HL-60 (cell line): ENCODE measurements at regions not wholly inside any gene's neighbourhood (a gene's known extent, or its start where the extent isn't known, plus 50 kb on each side); places are given as distances from the start of the nearest gene placed in this dataset.

ENCODE experiments used
- DNase-seq, 2 experiments: peaks; one replicate each; pipeline ENCODE4 v3.0.0-alpha.2; 2010 to 2020; ENCODE audit warnings: low read depth in 1 of 2, low spot score in 1 of 2
- H3K27ac ChIP-seq: fragments of 250-450 bp; sonication (Bioruptor Pico); replicated peaks from 2 replicates; pipeline ENCODE4 v1.5.1; 2020; ENCODE audit warnings: mild to moderate bottlenecking, moderate library complexity
- H3K27me3 ChIP-seq: fragments of 250-450 bp; sonication (Bioruptor Pico); 2 replicates; pipeline ENCODE4 v1.5.1; 2021; ENCODE audit warnings: mild to moderate bottlenecking, moderate library complexity; ENCODE audit not compliant: insufficient read depth, poor library complexity, severe bottlenecking
- H3K4me3 ChIP-seq: replicated peaks from 2 replicates; pipeline ENCODE4 v1.5.1; 2011; ENCODE audit warnings: mild to moderate bottlenecking, control low read depth, low read length; ENCODE audit not compliant: insufficient read depth
- GABPA ChIP-seq: IDR thresholded peaks from 2 replicates; pipeline ENCODE4 v1.6.1; 2012; ENCODE audit warnings: low read depth
- POLR2AphosphoS5 ChIP-seq: IDR thresholded peaks from 2 replicates; pipeline ENCODE4 v1.6.1; 2012; ENCODE audit warnings: low read depth
- REST ChIP-seq: IDR thresholded peaks from 2 replicates; pipeline ENCODE4 v1.6.1; 2012; ENCODE audit warnings: low read depth; ENCODE audit not compliant: insufficient replicate concordance
- SPI1 ChIP-seq: IDR thresholded peaks from 2 replicates; pipeline ENCODE4 v1.6.1; 2012; ENCODE audit warnings: low read depth, mild to moderate bottlenecking, borderline replicate concordance
- TF ChIP-seq, protein P1 (sequence below): IDR thresholded peaks from one replicate; pipeline ENCODE4 v1.5.1; 2011; ENCODE audit warnings: low read length, control low read depth, inconsistent platforms; ENCODE audit not compliant: insufficient read depth

GRCh38 chr15:27702581-27702980 is 396.5 kb downstream of the OCA2 start:
- H3K4me3 ChIP-seq, result no peak overlapping the region
- TF ChIP-seq POLR2AphosphoS5 (no peak), GABPA (no peak), REST (no peak), SPI1 (no peak)
- TF ChIP-seq, protein P1, sequence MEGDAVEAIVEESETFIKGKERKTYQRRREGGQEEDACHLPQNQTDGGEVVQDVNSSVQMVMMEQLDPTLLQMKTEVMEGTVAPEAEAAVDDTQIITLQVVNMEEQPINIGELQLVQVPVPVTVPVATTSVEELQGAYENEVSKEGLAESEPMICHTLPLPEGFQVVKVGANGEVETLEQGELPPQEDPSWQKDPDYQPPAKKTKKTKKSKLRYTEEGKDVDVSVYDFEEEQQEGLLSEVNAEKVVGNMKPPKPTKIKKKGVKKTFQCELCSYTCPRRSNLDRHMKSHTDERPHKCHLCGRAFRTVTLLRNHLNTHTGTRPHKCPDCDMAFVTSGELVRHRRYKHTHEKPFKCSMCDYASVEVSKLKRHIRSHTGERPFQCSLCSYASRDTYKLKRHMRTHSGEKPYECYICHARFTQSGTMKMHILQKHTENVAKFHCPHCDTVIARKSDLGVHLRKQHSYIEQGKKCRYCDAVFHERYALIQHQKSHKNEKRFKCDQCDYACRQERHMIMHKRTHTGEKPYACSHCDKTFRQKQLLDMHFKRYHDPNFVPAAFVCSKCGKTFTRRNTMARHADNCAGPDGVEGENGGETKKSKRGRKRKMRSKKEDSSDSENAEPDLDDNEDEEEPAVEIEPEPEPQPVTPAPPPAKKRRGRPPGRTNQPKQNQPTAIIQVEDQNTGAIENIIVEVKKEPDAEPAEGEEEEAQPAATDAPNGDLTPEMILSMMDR, result no peak
- H3K27ac ChIP-seq, result no peak overlapping the region
- H3K27me3 ChIP-seq, result no peaks in the 10 kb centered on the region
- DNase-seq, result no peak

GRCh38 chr15:27701956-27702355 is 397.2 kb downstream of the OCA2 start:
- DNase-seq, result no peak
- Histone ChIP-seq H3K27ac (no peak overlapping the region), H3K4me3 (no peak overlapping the region), H3K27me3 (no peaks in the 10 kb centered on the region)
- no peak for TF ChIP-seq REST
- no peak for TF ChIP-seq SPI1
- no peak for TF ChIP-seq POLR2AphosphoS5
- TF ChIP-seq GABPA, result no peak
- TF ChIP-seq, protein P1, result no peak

GRCh38 chr15:27701014-27701413 is 398.1 kb downstream of the OCA2 start:
- H3K27me3 ChIP-seq, result no peaks in the 10 kb centered on the region
- no peak for DNase-seq
- no peak overlapping the region for H3K27ac ChIP-seq
- H3K4me3 ChIP-seq, result no peak overlapping the region
- TF ChIP-seq, protein P1, result no peak
- TF ChIP-seq REST (no peak), SPI1 (no peak), POLR2AphosphoS5 (no peak), GABPA (no peak)
